ENCODE measurements at regions not wholly inside any gene's neighbourhood (a gene's known extent, or its start where the extent isn't known, plus 50 kb on each side); places are given as distances from the start of the nearest gene placed in this dataset.

GRCh38 chr11:131099013-131099412 is 182.7 kb upstream of the SNX19 start:
- TF ChIP-seq CTCF (conservative IDR thresholded peaks at IDR 0.05; ENCODE audit: low read length) (no peak), EZH2phosphoT487 (IDR thresholded peaks at IDR 0.05; ENCODE audit: borderline replicate concordance, low read depth, low read length) (no peak)
